ENCODE measurements at regions not wholly inside any gene's neighbourhood (a gene's known extent, or its start where the extent isn't known, plus 50 kb on each side); places are given as distances from the start of the nearest gene placed in this dataset.

GRCh38 chr5:100303216-100303615 lies 232.0 kb upstream of the FAM174A start:
- H3K27me3 ChIP-seq (ENCODE audit: control insufficient read depth in 2 of 2, insufficient read depth in 2 of 2, low read length in 2 of 2), result no peaks in the 10 kb centered on the region
- no peak overlapping the region for H2AFZ ChIP-seq (ENCODE audit: insufficient read depth, low read depth, low read length, poor library complexity, severe bottlenecking)
- H3K27ac Mint-ChIP-seq, result no peak overlapping the region
- no peak overlapping the region for H3K4me2 ChIP-seq (replicated peaks; ENCODE audit: extremely low read depth, low read length, poor library complexity, severe bottlenecking)
- no peak overlapping the region for H3K9ac ChIP-seq (ENCODE audit: insufficient read depth, low read length, poor library complexity, severe bottlenecking)
- H3K9me3 ChIP-seq (replicated peaks in 1 of 2; ENCODE audit: control insufficient read depth in 1 of 2, insufficient read depth in 1 of 2, low read length in 2 of 2), result no peaks in the 10 kb centered on the region
- H3K27ac ChIP-seq (ENCODE audit: low read depth in 1 of 2, low read length in 2 of 2), result no peak overlapping the region
- WGBS (ENCODE audit: insufficient coverage), result no CpG with 5 or more reads among the region's 1 CpG
- no peaks in the 10 kb centered on the region for H3K27me3 Mint-ChIP-seq (ENCODE audit: low read depth in 3 of 3)
- TF ChIP-seq CTCF (IDR thresholded peaks at IDR 0.05), result no peak
- H3K4me3 ChIP-seq (replicated peaks in 1 of 3; ENCODE audit: low read depth in 2 of 3, low read length in 3 of 3), result no peak overlapping the region
- H3K79me2 ChIP-seq (ENCODE audit: insufficient read depth, low read length), result no peaks in the 10 kb centered on the region
- H3K4me1 Mint-ChIP-seq, result peaks cover 17% of the 10 kb centered on the region
- intact Hi-C loops (cut with micrococcal nuclease), result no loop called here
- H3K9me3 Mint-ChIP-seq, result peaks cover 0 to 3% (median 0%) of the 10 kb centered on the region in 7 donors
- DNase-seq, result no peak
- no peaks in the 10 kb centered on the region for H4K20me1 ChIP-seq (ENCODE audit: insufficient read depth, low read length)
- H3K36me3 Mint-ChIP-seq, result no peaks in the 10 kb centered on the region
- no peaks in the 10 kb centered on the region for H3K36me3 ChIP-seq (replicated peaks in 1 of 2; ENCODE audit: control insufficient read depth in 1 of 2, insufficient read depth in 2 of 2, low read length in 2 of 2)
- H3K4me1 ChIP-seq (ENCODE audit: control insufficient read depth in 1 of 2, insufficient read depth in 2 of 2, low read length in 2 of 2), result peaks cover 13% of the 10 kb centered on the region in 2 donors
- no peak overlapping the region for H3K4me3 Mint-ChIP-seq

GRCh38 chr5:100299261-100299660 lies 235.9 kb upstream of the FAM174A start:
- H2AFZ ChIP-seq (ENCODE audit: insufficient read depth, low read depth, low read length, poor library complexity, severe bottlenecking), result no peak overlapping the region

More at GRCh38 chr5:100299261-100299660, 235.9 kb upstream of the FAM174A start:
- H3K9me3 ChIP-seq (replicated peaks in 1 of 2; ENCODE audit: control insufficient read depth in 1 of 2, insufficient read depth in 1 of 2, low read length in 2 of 2), result no peaks in the 10 kb centered on the region
- H3K4me2 ChIP-seq (replicated peaks; ENCODE audit: extremely low read depth, low read length, poor library complexity, severe bottlenecking), result no peak overlapping the region
- WGBS (ENCODE audit: insufficient coverage), result no CpG with 5 or more reads among the region's 2 CpGs
- no peaks in the 10 kb centered on the region for H3K36me3 ChIP-seq (replicated peaks in 1 of 2; ENCODE audit: control insufficient read depth in 1 of 2, insufficient read depth in 2 of 2, low read length in 2 of 2)
- intact Hi-C loops (cut with micrococcal nuclease), result no loop called here
- H3K27me3 ChIP-seq (ENCODE audit: control insufficient read depth in 2 of 2, insufficient read depth in 2 of 2, low read length in 2 of 2), result no peaks in the 10 kb centered on the region
- no peaks in the 10 kb centered on the region for H3K36me3 Mint-ChIP-seq
- H3K9me3 Mint-ChIP-seq, result peaks cover 0 to 2% (median 0%) of the 10 kb centered on the region in 7 donors
- peak in 2 of 3 donors; percentile 2 to 17 for DNase-seq
- H3K9ac ChIP-seq (ENCODE audit: insufficient read depth, low read length, poor library complexity, severe bottlenecking), result no peak overlapping the region
- H4K20me1 ChIP-seq (ENCODE audit: insufficient read depth, low read length), result no peaks in the 10 kb centered on the region
- H3K27me3 Mint-ChIP-seq (ENCODE audit: low read depth in 3 of 3), result no peaks in the 10 kb centered on the region
- H3K79me2 ChIP-seq (ENCODE audit: insufficient read depth, low read length), result no peaks in the 10 kb centered on the region
- H3K27ac Mint-ChIP-seq, result no peak overlapping the region
- peaks cover 13% of the 10 kb centered on the region in 2 donors for H3K4me1 ChIP-seq (ENCODE audit: control insufficient read depth in 1 of 2, insufficient read depth in 2 of 2, low read length in 2 of 2)
- no peak overlapping the region for H3K4me3 ChIP-seq (replicated peaks in 1 of 3; ENCODE audit: low read depth in 2 of 3, low read length in 3 of 3)
- peaks cover 17% of the 10 kb centered on the region for H3K4me1 Mint-ChIP-seq
- TF ChIP-seq CTCF (IDR thresholded peaks at IDR 0.05), result no peak
- H3K4me3 Mint-ChIP-seq, result peak overlapping the region in 1 of 2 donors; percentile 51
- H3K27ac ChIP-seq (ENCODE audit: low read depth in 1 of 2, low read length in 2 of 2), result no peak overlapping the region
